ENCODE measurements at regions not wholly inside any gene's neighbourhood (a gene's known extent, or its start where the extent isn't known, plus 50 kb on each side); places are given as distances from the start of the nearest gene placed in this dataset.

DNA sequence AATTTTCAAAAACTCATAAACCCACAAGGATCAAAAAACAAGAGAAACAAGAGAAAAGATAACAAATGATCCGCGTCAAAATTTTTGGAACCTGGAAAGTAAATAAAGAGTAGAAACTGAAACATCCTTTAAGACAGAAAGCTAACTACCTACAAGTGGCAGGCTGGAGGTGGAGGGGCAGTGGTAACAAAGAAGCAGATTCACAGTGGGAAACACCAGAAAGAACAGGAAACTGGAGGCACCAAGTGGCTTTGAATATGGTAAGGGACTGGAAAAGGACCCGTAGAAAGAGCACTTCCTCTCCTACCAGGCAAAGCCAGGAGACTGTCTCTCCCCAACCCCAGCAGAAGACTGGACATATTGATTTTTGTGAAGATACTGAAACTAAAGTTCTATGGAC lies 100.6 kb upstream of the TARS1 start:
- TF ChIP-seq POLR2A (IDR thresholded peaks at IDR 0.05) (no peak), CTCF (IDR thresholded peaks at IDR 0.05) (no peak)

Measured in uterus (tissue), 2 donors.